CD4-positive, alpha-beta T cell treated with Interleukin-17A for 1 hour (primary cell): ENCODE measurements at regions not wholly inside any gene's neighbourhood (a gene's known extent, or its start where the extent isn't known, plus 50 kb on each side); places are given as distances from the start of the nearest gene placed in this dataset.

ENCODE experiments used
- DNase-seq: peaks from one replicate; pipeline ENCODE4 v3.0.0-alpha.2; 2020

GRCh38 chr11:109978895-109979294 is 114.3 kb upstream of the ZC3H12C start:
- DNase-seq = no peak

- no peak for DNase-seq
These were observed 112.1 kb upstream of the ZC3H12C start for GRCh38 chr11:109981031-109981636.

DNA sequence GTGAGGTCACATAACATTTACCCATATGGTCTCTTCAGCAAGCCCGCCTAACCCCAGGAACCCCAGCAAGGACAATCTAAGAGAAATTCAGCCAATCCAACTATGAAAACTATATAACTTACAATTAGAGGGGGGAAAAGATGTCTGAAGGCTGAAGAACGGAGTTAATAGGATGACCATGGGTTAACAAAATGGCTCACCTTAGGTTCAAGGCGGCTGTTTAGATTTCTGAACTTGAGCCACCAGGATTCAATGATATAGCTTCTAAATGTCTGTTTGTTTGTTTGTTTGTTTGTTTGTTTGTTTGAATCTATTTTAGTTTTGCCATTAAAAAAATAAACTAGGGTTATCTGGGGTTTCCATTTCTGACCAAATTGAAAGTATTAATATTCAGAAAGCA is 109.8 kb upstream of the ZC3H12C start:
- no peak for DNase-seq

DNA sequence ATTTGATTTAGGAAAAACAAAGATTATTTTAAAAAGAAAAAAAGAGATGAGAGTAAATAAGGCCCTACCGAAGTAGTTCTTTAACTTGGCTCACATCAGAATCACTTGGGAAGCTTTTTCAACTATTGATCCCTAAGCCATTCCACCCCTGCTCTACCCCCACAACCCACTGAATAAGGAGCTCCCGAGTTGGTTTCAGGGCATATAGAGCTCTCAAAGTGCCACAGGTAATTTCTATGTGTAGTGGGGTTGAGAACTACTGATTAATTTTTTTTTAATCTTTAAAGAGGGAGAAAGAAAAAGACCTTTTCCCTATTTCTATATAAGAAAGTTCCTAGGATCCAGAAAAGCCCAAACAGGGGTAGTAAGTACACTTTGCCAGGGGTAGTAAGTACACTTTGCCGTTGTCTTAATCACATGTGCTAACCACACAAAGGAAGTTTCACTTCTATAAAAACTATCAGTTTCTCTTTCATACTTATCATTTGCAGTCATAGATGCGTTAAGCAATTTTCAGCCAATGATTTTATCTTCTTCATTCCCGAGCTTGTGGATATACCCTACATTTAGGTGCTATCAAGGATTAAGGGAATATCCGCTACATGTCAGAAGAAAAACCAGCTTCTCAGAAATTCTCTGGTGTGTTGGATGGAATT is 108.4 kb upstream of the ZC3H12C start:
- peak; percentile 7 for DNase-seq

DNA sequence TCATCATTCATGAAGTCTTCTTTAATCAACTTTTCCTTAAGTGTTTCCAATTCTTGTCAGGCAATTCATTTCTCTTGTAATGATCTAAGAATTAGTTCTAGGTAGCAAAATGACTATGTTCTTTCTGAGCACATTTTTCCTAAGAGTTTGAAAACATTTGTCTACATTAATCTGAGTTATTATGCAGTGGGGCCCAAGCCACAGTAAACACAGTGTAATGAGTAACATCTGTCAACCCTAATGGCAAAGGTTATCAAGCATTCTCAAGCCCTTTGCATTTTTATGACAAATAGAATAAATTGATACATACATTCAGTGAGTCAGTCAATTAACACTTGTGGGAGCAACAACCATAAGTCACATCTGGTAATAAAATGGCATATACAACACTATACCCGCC is 106.7 kb upstream of the ZC3H12C start:
- DNase-seq = no peak

GRCh38 chr11:109991835-109992234 is 101.4 kb upstream of the ZC3H12C start:
- no peak for DNase-seq

- DNase-seq = no peak
These were observed 99.4 kb upstream of the ZC3H12C start for GRCh38 chr11:109993786-109994185.

DNA sequence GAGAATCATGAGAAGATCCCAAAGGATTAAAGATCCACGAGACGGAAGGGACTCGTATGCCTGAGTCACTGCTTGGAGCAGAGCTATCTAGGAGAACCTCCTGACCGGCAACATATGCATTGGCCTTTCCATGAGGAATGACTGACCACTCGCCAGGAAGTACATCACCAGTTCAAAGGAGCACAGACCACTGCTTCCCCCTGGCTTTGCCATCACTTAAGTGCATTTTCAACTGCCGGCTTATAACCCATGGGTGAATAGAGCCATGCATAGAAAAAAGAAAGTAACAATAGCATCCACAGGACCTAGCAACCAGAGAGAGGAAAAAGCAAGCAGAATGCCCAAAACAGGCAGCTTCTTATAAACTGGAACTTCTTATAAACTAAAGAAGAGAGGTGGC is 98.3 kb upstream of the ZC3H12C start:
- no peak for DNase-seq

- DNase-seq = no peak
These were observed 97.1 kb upstream of the ZC3H12C start for GRCh38 chr11:109996060-109996459.

DNA sequence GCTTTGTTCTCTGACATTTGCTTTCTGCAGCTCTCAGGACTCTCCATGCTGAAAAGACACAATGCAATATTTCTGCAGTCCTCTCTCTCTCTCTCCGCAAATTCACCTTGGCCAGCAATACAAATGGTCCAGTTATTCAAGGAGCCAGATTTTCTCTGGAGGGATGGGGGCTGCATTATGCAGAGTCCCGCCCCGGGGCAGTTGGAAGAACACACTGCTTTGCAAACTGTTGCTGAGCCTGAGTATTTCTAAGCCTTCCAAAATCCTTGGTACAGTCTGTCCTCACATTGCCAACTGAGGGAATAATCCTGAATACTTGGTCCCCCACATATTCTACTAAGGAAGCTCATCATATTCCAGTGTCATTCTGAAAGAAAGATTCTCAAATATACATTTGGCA is 94.3 kb upstream of the ZC3H12C start:
- DNase-seq = no peak

DNA sequence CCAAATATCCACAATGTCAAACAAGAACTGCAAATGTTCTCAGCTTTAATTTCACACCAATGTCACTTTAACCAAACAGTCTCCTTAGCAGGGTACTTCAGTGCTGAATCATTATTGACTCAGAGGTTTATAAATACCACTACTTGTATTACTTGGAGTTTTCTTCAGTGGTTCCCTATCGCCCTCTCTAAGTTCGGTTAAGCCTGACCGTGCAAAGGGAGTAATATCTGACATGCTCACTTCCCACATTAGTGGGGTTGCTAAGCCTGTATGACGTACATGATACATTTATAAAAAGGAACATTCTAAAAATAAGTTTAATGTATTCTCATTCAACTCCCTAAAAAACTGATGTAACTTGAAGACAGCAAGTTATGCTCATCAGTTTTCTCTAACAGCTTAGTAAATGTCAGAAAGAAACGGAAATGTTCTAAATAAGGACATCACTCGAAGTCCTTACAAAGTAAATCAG is 93.1 kb upstream of the ZC3H12C start:
- peak; percentile 22 for DNase-seq

DNA sequence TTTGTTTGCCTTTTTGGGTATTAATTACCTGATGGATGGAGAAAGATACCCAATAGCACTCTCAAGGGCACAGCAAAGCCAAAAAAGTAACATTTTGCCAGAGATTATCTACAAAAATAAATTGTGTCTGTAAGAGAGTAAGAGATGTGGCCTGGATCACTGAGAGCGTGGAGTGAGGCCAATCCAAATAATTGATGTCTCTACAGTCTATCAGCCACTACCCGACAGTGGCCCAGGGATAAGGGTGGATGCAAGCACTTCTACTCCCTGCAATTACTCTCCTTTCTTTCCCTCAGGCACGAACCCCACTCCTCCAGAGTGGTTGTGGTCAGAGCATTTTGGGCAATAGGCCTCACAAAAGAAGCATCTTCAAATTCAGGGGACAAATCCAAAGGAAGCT is 92.3 kb upstream of the ZC3H12C start:
- DNase-seq = no peak

DNA sequence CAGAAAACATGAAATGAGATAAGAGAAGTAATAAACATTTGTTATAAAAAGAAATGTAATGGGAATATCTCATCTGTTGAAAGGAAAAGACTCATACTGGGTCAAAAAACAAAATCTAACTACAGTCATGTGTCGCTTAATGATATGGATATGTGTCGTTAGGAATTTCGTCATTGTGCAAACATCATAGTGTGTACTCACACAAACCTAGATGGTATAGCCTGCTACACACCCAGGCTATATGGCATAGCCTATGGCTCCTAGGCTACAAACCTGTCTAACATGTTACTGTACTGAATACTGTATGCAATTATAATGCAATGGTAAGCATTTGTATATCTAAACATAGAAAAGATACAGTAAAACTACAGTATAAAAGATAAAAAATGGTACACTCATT is 89.8 kb upstream of the ZC3H12C start:
- no peak for DNase-seq

- no peak for DNase-seq
These were observed 81.6 kb upstream of the ZC3H12C start for GRCh38 chr11:110011595-110011994.

GRCh38 chr11:110015695-110016094 is 77.5 kb upstream of the ZC3H12C start:
- no peak for DNase-seq

- no peak for DNase-seq
These were observed 73.5 kb upstream of the ZC3H12C start for GRCh38 chr11:110019675-110020074.

DNA sequence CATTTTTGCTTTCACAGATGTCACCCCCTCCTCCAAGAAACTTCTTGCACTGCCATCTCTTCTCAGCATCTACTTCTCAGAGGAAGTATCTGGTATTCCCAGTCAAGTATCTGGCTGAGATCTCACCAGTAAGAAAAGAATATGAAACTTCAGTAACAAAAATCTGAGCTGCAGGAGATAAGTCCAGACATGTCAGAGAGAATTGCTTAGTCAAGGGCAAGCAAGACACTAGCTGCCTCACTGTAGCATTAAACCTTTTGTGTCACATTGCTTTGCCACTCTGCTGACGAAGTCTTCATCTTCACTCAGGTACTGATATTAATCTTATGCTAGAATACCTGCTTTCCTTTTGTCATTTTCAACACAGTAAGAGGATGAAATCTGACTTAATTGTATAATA is 70.6 kb upstream of the ZC3H12C start:
- DNase-seq = no peak

- no peak for DNase-seq
These were observed 69.5 kb upstream of the ZC3H12C start for GRCh38 chr11:110023711-110024110.

DNA sequence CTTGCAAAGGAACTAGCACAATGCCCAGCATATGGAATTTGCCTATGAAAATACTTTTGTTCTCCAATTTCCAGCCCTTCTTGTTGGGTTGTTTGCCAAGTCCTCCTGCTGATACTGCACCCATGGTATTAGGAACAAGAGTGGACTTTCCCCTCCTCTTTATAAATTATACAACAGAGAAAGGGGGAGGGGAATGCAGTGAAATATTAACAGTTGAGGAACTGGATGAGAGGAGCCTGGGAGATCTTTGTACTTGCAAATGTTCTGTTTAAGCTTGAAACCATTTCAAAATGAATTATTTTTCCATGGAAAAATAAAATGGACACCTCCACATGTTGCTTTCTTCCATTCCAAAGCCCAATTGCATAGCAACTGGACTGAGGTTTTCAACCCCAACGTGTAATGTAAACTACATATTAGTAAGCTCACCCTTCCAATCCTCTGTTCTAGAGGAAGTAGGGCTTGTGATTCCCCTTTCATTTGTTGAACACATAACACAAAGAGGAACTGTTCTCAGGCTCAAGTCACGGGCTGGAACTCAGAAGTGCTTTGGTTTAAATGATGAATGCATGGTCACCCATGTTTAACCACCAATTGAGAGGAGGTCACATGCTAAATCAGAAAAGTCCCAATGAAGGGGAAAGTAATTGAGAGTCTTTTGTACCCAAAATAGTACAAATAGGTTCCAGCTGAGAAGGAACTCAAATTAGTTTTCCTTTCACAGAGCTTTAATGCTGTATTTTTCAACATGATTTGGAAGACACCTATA is 66.2 kb upstream of the ZC3H12C start:
- peak; percentile 35 for DNase-seq

GRCh38 chr11:110027627-110028371 is 65.4 kb upstream of the ZC3H12C start:
- no peak for DNase-seq

DNA sequence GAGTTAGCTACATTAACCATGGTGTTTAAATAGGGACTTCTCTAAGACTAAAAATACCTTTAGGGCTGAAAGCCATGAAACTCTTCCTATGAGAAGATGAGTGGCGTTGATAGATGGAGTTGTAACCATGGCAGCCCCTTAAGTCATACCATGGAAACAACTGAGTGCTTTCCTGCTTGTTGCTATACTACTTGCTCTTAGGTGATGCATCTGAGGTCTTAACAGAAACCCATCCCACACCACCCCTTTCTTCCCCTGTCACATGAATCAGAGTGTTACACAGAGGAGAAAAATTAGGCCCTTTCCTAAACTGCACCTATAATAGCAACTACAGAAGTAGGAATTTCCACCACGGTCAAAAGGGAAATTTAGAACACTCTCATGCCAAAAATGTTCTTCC is 64.3 kb upstream of the ZC3H12C start:
- no peak for DNase-seq

GRCh38 chr11:110029714-110030113 is 63.5 kb upstream of the ZC3H12C start:
- no peak for DNase-seq

DNA sequence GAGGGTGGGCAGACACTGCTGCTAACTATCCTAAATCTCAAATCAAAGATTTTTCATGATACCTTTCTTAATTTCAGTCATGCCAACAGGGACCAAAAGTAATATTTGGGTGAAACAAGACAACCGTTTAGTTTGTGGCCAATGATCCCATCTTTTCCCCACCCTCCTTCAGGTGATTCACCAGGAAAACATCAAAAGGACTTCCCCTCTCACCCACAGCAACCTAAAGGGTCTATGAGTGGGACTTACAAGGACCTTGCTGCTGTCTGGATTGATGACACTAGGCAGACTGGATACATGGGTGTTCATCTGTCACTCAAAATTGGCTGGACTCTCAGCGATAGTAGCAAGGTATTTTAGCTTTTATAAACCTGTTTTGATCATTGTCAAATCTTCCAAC is 62.0 kb upstream of the ZC3H12C start:
- no peak for DNase-seq
